ENCODE measurements at regions not wholly inside any gene's neighbourhood (a gene's known extent, or its start where the extent isn't known, plus 50 kb on each side); places are given as distances from the start of the nearest gene placed in this dataset.

DNA sequence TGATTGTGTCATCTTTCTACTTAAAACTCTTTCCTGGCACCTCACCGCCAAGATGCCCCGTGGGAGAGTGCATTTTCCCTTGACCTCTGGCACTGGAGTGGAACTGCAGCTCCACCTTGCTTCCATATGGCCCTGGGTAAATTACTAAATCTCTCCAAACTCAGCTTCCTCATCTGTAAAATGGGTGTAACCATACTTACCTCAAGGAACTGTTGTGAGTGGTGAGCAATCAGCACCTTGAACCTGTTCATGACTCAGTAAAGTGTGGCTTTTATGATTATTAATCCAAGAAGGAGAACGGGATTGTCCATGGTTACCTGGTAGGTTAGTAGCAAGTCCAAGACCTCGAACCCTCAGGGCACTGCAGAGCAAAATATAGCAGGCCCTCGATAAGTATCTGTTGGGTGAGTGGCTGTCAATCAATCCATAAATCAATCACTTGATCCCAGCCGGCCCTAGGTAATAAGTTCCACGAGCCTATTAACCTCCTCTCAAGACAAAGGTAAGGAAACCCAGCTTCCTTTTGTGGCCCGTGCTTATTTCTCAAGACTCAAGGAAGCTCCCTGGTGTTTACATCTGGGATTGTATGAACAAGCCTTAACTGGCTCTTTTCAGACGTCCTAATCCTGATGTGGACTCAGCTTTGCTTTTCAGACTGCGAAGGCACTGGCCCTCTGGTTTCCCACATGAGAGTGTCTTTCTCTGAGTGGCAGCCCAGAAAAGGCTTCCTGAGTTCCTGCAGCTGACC lies 114.0 kb upstream of the GJB5 start:
- CTCF ChIA-PET: no interaction called here
- POLR2A ChIA-PET: no interaction called here

DNA sequence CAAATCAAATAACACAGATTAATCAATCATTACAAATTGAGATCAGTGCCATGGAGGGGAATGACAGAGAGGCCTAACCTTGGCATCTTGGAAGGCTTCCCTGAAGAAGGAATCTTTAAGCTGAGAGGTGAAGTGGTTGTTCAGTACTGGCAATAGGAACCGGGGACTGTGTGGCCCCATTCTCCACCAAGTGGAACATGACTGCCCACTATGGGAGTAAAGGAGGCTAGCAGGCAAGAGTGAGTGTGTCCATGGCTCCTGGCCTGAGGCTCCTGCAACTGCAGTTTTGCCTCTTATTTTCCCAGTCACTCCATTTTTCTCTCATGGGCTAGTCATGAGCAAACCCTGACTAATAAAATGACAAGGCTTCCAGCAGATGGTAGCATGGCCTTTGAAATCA lies 112.2 kb upstream of the GJB5 start:
- ChIA-PET POLR2A (no interaction called here), CTCF (no interaction called here)

DNA sequence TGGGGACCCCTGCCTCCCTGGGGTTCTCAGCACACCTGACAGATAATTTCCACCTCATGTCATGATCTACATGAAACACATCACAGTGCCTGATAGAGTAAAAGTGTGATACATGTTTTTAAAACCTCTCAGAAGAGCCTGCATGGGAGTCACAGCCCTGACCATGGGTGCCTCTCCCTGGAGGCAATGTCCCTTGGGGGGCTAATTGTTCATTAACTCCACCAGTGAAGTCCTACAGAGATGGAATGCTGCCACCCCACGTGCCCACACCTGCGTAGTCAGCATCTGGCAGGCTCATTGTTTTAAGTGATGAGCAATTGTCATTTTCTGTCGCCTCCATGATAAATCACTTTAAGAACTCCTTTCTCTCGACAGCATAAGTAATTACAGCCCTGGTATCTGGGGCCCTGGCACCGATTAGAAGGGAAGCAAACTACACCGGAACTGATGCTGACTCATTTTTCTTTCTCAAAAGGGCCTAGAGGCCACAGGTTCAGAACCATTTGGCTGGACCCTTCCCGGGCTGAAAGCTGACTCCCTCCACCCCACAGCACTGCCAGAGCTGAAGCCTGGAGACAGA lies 109.6 kb upstream of the GJB5 start:
- POLR2A ChIA-PET: no interaction called here
- CTCF ChIA-PET: no interaction called here

DNA sequence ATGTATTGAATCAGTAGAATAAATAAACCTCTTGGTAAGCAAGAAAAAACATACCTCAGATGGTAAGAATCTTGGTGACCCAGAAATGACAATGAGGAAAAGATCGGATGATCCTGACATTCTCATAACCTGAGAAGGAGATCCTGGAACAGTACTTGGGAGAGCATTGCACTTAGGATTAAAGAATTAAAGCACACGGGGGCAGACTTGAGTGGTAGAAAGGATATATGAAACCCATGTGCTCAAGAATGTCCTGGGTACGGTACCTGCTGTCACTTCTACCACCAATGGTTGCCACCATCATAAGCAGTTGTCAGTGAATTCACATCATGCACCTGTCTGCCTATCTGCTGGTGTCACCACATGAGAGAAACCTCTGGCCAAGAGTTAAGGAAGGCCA lies 108.9 kb upstream of the GJB5 start:
- CTCF ChIA-PET: no interaction called here
- POLR2A ChIA-PET: no interaction called here

DNA sequence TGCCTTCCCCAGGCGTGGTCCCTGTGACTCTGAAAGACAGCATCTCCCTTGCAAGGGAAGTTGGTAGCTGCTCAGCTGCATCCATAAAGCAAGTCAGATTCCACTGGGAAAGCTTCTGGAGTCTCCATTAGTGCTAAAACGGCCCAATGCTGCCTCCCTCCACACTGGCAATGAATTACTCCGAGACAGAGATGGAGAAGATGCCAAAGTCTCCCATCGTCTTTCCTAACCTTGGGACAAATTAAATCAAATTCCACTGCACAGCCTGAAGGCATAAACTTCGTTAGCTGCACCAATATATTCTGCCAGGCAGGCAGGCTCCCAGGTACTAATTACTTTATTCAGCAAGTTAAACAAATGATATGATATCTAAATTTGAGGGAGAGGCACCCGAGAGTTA lies 106.3 kb upstream of the GJB5 start:
- ChIA-PET CTCF (no interaction called here), POLR2A (no interaction called here)

DNA sequence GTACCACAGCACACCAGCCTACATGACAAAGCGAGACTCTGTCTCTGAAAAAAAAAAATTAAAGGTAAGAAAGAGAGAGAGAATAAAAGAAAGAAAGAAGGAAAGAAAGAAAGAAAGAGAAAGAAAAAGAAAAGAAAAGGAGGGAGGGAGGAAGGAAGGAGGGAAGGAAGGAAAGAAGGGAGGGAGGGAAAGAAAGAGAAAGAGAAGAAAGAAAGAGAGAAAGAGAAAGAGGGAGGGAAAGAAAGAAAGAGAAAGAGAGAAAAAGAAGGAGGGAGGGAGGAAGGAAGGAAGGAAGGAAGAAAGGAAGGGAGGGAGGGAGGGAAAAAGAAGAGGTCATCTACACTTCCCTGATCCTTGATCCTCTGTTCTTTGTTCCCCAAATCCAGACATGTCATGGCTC lies 104.8 kb upstream of the GJB5 start:
- CTCF ChIA-PET: no interaction called here

DNA sequence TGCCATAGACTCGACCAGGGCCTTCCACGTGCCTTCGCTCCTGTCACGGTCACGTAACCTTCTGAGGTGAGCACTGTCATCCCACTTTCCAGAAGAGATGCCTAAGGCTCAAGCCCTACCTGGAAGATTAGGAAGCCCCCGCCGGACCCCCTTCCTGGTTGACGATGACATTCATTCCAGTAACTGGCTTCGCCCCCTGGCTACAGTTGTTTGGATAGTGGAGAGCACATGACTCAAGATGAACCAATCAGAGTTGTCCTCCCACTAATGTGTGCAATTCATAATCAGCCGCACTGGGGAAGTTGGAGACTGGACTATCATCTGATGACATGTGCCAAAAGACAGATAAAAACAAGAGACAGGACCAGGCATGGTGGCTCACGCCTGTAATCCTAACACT lies 104.0 kb upstream of the GJB5 start:
- ChIA-PET CTCF (no interaction called here), POLR2A (no interaction called here)

More for the DNA sequence above, 104.8 kb upstream of the GJB5 start:
- POLR2A ChIA-PET: no interaction called here

DNA sequence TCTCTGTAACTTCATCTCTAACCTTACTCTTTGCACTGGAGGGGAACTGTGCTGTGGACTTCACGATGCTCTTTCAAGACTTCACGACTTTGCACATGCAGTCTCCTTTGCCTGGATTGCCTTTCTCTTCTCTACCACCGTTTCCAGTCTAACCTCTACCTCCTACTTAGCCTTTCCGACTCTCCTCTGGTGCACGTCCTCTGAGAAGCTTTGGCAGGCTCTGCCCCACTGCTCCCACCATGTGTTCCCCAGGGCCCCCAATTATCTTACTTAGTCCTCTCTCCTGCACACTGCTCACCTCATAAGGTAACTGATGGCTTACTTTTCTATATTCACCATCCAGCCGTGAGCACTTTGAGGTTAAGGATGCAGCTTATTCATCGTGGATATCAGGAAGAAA lies 101.7 kb upstream of the GJB5 start:
- ChIA-PET POLR2A (interaction anchor here (0.5 kb wide), 1 partner anchor 1174 kb away, joined by 3 read pairs; no protein-coding TSS in a partner anchor), CTCF (no interaction called here)

DNA sequence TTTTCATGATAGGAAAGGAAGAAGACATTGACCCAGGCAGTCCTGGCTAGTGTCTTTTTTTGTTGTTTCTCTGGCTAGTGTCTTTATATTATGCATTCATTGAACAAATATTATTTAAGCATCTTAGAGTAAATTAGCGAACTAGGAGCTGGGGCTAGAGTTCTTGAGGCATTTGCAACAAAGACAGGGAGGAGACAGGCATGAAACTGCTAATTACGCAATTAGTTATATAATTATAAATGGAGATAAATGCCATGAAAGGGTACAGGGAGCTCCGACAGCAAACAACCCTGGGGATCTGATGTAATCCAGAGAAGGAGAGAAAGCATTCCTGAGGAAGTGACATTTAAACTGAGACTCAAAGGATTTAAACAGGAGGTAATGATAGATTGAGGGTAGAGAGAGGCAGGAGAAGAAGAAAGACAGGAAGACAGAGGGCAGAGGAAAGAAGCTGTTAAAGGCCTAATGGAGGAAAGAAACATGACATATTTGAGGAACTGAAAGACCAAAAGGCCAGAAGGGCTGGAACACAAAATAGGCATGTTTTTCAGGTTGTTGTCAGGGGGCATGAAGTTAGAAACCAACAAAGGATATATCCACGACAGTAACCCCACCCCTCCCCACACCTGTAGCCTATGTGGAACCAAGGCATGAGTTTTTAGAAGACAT lies 99.5 kb upstream of the GJB5 start:
- CTCF ChIA-PET: no interaction called here
- POLR2A ChIA-PET: no interaction called here

DNA sequence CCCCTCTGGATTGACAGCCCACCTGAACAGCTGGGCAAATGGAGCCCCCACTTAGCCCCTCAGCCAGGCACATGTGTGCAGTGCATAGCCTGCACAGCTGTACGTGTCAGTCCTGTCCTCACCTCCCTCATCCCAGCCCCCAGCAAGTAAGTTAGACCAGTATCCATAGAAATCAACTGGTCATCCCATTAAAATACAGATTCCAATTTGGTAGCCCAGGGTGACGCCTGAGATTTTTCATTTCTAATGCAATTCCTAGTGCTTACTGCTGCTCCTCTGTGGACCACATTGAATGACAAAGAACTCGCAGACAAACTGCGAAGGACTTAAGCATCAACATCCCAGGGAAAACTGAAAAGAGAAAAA lies 99.0 kb upstream of the GJB5 start:
- CTCF ChIA-PET: no interaction called here
- POLR2A ChIA-PET: no interaction called here

DNA sequence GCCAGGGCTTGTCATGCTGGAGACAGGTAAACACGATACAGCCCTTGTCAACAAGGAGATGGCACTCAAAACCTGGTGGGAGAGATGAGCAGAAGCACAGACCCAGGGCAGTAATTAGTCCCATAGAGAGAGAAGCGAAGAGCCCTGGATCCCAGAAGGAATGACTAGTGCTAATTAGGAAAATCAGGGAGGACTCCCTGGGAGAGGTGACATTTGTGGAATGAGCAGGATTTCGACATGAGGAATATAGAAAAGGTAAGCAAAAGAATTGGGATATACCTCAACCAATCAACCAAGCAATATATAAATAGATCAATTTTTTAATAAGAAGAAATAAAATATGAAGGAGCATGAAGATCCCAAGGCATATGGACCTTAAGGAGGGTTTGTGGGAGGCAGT lies 98.5 kb upstream of the GJB5 start:
- CTCF ChIA-PET: no interaction called here
- POLR2A ChIA-PET: no interaction called here

DNA sequence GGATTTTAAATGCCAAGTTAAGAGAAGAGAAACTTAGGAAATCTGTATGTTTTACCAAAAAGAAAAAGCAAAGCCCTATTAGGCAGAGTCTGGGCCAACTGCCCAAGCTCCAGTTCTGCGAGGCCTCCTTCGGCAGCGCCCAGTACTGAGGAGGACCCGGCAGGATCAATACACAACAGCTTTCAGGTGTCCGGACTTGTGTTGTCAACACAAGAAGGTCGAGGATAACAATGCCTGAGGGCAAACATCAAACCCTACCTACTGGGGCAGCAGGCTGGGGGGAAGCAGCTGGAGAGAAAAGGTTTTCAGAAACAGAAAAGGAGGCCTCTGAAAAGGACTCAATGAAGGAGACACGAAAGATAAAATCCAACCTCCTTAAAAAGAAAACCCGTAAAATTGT lies 98.1 kb upstream of the GJB5 start:
- POLR2A ChIA-PET: no interaction called here
- CTCF ChIA-PET: no interaction called here

DNA sequence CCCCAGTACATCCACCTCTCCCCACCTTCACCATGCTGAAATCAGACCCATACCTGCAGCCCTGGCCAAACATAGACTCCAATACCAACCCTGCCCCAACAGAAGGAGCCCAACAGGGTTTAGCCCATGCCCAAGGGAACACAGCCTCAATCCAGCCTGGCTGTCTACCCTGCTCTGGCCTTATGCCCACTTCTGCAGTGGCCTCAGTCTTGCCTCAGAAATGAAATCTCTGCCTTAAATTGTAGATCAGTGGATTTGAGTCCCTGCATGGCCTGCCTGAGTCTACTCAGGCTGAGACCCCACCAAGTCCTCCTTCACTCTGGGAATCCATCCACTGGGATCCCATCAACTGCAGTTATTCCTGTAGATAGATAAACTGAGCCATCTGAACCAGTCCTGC lies 97.6 kb upstream of the GJB5 start:
- POLR2A ChIA-PET: no interaction called here
- CTCF ChIA-PET: no interaction called here

DNA sequence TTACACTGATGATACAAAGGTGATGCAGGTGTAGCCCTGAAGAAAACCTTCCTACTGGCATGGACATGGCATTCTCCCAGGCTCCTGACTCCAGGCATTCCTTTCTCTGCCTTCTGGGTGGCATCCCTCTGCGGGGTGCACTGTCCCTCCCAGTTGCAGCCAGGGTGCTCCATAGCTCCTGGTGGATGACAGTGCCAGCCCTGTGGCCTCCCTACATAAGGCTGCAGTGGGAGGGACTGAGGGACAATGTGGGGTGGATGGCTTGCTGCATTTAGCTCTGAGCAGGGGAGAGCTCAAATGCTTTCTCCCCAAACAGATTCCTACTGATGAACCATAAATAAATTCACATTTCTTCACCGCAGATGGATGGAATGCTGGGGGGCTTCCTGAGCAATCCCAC lies 97.0 kb upstream of the GJB5 start:
- CTCF ChIA-PET: no interaction called here
- POLR2A ChIA-PET: no interaction called here

DNA sequence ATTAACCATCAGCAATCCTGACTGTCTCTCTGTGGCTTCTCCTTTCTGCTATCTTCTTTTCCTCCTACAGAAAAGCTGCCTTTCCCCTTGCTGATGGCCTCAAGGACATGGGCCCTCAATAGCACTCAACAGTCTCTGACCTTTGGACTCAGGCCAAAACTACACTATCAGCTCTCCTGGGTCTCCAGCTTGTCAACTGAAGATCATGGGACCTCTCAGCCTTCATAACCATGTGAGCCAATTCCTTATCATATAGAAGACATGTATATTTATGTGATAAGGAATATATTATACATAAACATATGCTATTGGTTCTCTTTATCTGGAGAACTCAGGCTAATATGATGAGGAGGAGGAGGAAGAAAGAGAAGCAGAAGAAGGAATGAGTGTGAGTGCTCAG lies 91.8 kb upstream of the GJB5 start:
- POLR2A ChIA-PET: no interaction called here
- CTCF ChIA-PET: interaction anchor here (0.6 kb wide), 1 partner anchor 69 kb away, joined by 4 read pairs; no protein-coding TSS in a partner anchor

DNA sequence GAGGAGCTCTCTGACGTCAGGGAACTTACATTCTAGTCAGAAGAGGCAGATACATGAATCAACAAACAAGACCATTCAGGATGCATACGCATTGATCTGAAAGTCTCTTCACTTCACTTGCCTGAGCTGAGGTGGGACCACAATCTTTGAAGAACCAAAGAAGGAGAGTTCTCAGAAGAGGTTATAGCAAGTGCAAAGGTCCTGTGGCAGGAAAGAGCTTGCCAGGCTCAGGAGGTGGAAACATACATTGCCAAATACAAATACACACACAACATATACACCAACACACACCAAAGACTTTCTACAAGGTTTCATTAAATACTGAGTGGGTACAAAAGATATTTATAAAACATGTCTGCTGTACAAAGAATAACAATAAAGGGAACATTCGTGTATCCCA lies 86.8 kb upstream of the GJB5 start:
- POLR2A ChIA-PET: no interaction called here

DNA sequence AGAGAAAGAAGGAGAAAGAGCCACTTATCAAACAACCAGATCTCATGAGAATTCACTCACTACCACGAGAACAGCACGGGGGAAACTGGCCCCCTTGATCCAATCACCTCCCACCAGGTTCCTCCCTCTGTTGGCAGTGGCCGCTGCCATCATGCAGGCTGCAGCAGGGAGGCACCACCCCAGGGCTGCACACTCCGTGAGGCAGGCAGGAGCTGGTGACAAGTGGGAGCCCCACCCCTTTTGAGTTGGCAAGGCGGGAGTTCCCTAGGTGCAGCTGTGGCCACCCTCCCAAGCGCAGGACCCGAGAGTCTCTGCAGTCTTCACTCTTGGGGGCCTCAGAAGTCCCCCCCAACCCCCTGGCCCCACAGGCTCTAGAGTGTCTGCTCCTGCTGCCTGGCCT lies 83.9 kb upstream of the GJB5 start:
- ChIA-PET CTCF (no interaction called here), POLR2A (no interaction called here)

More for the DNA sequence above, 86.8 kb upstream of the GJB5 start:
- CTCF ChIA-PET: no interaction called here

DNA sequence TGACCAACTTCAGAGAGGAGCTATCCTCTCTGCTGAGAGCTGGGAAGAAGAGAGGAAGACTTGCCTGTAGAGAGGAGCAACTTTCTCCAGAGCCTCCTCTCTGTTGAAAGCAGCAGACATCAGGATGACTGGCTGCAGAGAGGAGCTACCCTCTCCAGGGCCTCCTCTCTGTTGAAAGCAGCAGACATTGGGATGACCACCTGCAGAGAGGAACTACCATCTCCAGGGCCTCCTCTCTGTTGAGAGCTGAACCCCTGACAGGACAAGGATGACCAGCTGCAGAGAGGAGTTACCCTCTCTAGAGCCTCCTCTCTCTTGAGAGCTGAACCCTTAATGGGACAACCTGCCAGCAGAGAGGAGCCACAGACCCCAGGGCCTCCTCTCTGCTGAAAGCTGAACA lies 83.0 kb upstream of the GJB5 start:
- ChIA-PET POLR2A (no interaction called here), CTCF (no interaction called here)

DNA sequence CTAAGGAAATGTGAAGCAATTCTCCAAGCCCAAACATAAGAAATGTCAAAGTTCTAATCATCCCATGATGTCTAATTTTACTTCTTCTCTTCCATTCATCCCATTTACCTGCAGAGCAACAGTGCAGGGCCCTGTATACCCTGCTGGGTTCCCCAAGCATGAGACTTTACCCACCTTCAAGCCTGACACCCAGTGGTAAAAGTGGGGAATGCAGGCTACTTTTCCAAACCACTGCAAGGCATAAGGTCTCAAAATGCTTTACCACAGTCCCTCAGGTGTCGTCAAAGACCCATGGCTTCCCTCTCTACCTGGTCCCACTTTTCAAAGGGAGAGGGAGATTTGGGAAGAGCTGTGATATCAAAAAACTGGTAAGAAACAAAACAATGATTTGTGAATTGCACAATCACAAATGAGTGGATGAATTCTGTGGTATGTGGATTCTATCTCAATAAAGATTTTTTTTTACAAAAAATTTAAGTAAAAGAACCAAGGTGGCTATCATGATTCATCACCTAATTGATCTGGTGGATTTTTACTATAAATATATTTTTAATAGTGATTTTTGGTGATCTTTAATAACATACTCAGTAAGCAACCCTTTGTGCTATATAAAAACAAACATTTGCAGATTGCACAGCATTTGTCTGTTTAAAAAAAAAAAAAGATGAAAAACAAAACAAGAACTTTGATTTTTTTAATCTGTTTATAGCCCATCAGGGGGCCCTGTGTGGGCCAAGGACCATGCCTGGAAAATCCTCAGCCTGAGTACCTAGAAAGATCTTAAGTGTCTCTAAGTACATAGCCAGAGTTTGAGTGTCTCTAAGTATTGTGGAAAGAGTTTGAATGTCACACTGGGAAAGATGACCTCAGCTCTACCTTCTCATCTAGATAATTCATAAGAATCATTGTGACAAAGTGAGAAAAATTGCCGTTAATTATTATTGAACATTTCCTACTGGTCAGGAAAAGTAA lies 73.1 kb upstream of the GJB5 start:
- POLR2A ChIA-PET: no interaction called here
- CTCF ChIA-PET: no interaction called here

DNA sequence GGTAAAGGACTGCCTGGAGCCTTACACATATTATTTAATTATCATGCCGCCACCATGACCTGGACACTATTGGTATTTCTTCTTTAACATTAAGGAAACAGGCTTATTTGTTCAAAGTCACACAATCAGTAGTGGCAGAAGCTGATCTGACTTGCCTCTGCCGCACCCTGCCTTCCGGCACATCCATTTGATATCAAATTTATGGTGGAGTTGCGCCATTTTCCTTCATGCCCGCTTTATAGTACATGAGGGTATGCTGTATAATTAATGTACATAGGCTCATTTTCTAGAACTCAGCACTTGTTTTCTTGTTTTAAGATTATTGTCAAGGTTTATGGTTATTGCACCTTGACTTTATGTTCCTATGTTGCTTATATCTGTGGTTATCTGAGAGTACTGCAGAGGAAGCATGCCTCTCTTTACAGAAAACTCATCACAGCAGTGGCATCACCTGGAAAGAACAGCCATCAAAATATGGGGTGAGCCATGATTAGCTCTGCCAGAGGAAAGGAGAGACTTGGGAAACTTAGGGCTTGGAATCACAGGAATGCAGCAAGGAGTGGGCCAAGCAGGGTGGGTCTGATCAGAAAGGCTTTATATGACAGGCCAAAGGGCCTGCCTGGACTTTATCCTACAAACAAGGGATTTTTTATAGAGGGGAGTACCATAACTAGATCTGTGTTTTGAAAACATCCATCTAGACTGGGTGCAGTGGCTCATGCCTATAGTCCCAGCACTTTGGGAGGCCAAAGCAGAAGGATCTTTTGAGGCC lies 72.2 kb upstream of the GJB5 start:
- POLR2A ChIA-PET: no interaction called here
- CTCF ChIA-PET: interaction anchor here (0.7 kb wide), 1 partner anchor 32 kb away, joined by 3 read pairs; no protein-coding TSS in a partner anchor

All from activated CD8-positive, alpha-beta memory T cell treated with anti-CD3 and anti-CD28 coated beads for 36 hours (primary cell).